ENCODE measurements at regions not wholly inside any gene's neighbourhood (a gene's known extent, or its start where the extent isn't known, plus 50 kb on each side); places are given as distances from the start of the nearest gene placed in this dataset.

- intact Hi-C loops (cut with DNase I; ENCODE audit: low total_unique reads), result no loop called here
Observed at GRCh38 chr4:163748449-163748848, 254.0 kb downstream of the TMA16 start.

GRCh38 chr4:163755013-163755412 is 260.5 kb downstream of the TMA16 start:
- no peaks in the 10 kb centered on the region for H3K4me1 ChIP-seq
- no peaks in the 10 kb centered on the region for H3K36me3 ChIP-seq
- TF ChIP-seq POLR2A (IDR thresholded peaks at IDR 0.05) (no peak), CTCF (IDR thresholded peaks at IDR 0.05) (no peak), POLR2AphosphoS5 (IDR thresholded peaks at IDR 0.05) (no peak)
- no peak for DNase-seq (ENCODE audit: low spot score in 2 of 2)
- intact Hi-C loops (cut with DNase I; ENCODE audit: low total_unique reads), result no loop called here
- no peak overlapping the region for H3K4me3 ChIP-seq
- H3K27ac ChIP-seq, result no peak overlapping the region
- H3K9me3 ChIP-seq, result no peaks in the 10 kb centered on the region
- no peaks in the 10 kb centered on the region for H3K27me3 ChIP-seq

More at GRCh38 chr4:163748449-163748848, 254.0 kb downstream of the TMA16 start:
- Histone ChIP-seq H3K27me3 (no peaks in the 10 kb centered on the region), H3K36me3 (no peaks in the 10 kb centered on the region), H3K9me3 (no peaks in the 10 kb centered on the region), H3K27ac (no peak overlapping the region), H3K4me3 (no peak overlapping the region), H3K4me1 (no peaks in the 10 kb centered on the region)
- no peak for DNase-seq (ENCODE audit: low spot score in 2 of 2)
- TF ChIP-seq CTCF (IDR thresholded peaks at IDR 0.05) (no peak), POLR2A (IDR thresholded peaks at IDR 0.05) (no peak), POLR2AphosphoS5 (IDR thresholded peaks at IDR 0.05) (no peak)

GRCh38 chr4:163757219-163757618 is 262.7 kb downstream of the TMA16 start:
- H3K9me3 ChIP-seq, result no peaks in the 10 kb centered on the region
- H3K27me3 ChIP-seq, result no peaks in the 10 kb centered on the region
- no peaks in the 10 kb centered on the region for H3K4me1 ChIP-seq
- no peak for DNase-seq (ENCODE audit: low spot score in 2 of 2)
- no peak for TF ChIP-seq POLR2A (IDR thresholded peaks at IDR 0.05)
- TF ChIP-seq POLR2AphosphoS5 (IDR thresholded peaks at IDR 0.05), result no peak
- TF ChIP-seq CTCF (IDR thresholded peaks at IDR 0.05), result no peak
- no peak overlapping the region for H3K27ac ChIP-seq
- no peaks in the 10 kb centered on the region for H3K36me3 ChIP-seq
- H3K4me3 ChIP-seq, result no peak overlapping the region
- intact Hi-C loops (cut with DNase I; ENCODE audit: low total_unique reads), result no loop called here

GRCh38 chr4:163758032-163758431 is 263.5 kb downstream of the TMA16 start:
- Histone ChIP-seq H3K4me3 (no peak overlapping the region), H3K4me1 (no peaks in the 10 kb centered on the region), H3K27me3 (no peaks in the 10 kb centered on the region), H3K9me3 (no peaks in the 10 kb centered on the region), H3K36me3 (no peaks in the 10 kb centered on the region), H3K27ac (no peak overlapping the region)
- intact Hi-C loops (cut with DNase I; ENCODE audit: low total_unique reads), result no loop called here
- TF ChIP-seq POLR2AphosphoS5 (IDR thresholded peaks at IDR 0.05) (no peak), CTCF (IDR thresholded peaks at IDR 0.05) (no peak), POLR2A (IDR thresholded peaks at IDR 0.05) (no peak)
- no peak for DNase-seq (ENCODE audit: low spot score in 2 of 2)

- no peaks in the 10 kb centered on the region for H3K9me3 ChIP-seq
- TF ChIP-seq POLR2A (IDR thresholded peaks at IDR 0.05) (no peak), POLR2AphosphoS5 (IDR thresholded peaks at IDR 0.05) (no peak), CTCF (IDR thresholded peaks at IDR 0.05) (no peak)
- no peaks in the 10 kb centered on the region for H3K4me1 ChIP-seq
- H3K4me3 ChIP-seq, result no peak overlapping the region
- no peak overlapping the region for H3K27ac ChIP-seq
- DNase-seq (ENCODE audit: low spot score in 2 of 2), result no peak
- H3K27me3 ChIP-seq, result no peaks in the 10 kb centered on the region
- intact Hi-C loops (cut with DNase I; ENCODE audit: low total_unique reads), result no loop called here
- H3K36me3 ChIP-seq, result no peaks in the 10 kb centered on the region
Observed at GRCh38 chr4:163762741-163763140, 268.3 kb downstream of the TMA16 start.

All from breast epithelium (tissue), 4 donors.